MM.1S (cell line): ENCODE measurements at regions not wholly inside any gene's neighbourhood (a gene's known extent, or its start where the extent isn't known, plus 50 kb on each side); places are given as distances from the start of the nearest gene placed in this dataset.
"Not testable (repeated sequence)": the region's sequence is repeated elsewhere in the genome, so short reads cannot be mapped to it uniquely, and the experiment has no call there.

Source experiments
- DNase-seq: peaks from one replicate; pipeline ENCODE4 v3.0.0-alpha.2; 2015
- H2AFZ ChIP-seq: fragments of 300-600 bp; sonication (generic); 2 replicates; pipeline ENCODE4 v1.6.0; 2016; ENCODE audit warnings: antibody characterized with exemption, low read length
- H3F3A ChIP-seq: fragments of 300-600 bp; sonication (generic); 2 replicates; pipeline ENCODE4 v1.6.1; 2016; ENCODE audit warnings: mild to moderate bottlenecking, antibody characterized with exemption, low read length, moderate library complexity, mixed read lengths; ENCODE audit not compliant: insufficient read depth
- H3K27ac ChIP-seq: fragments of 300-600 bp; sonication (generic); 2 replicates; pipeline ENCODE4 v1.5.1; 2016; ENCODE audit warnings: mild to moderate bottlenecking, low read length
- H3K27me3 ChIP-seq: fragments of 300-600 bp; sonication (generic); replicated peaks from 2 replicates; pipeline ENCODE4 v1.6.0; 2016; ENCODE audit warnings: low read length; ENCODE audit not compliant: insufficient read depth
- H3K36me3 ChIP-seq: fragments of 300-600 bp; sonication (generic); replicated peaks from 2 replicates; pipeline ENCODE4 v1.6.1; 2016; ENCODE audit warnings: mild to moderate bottlenecking, low read length, mixed read lengths; ENCODE audit not compliant: insufficient read depth
- H3K4me1 ChIP-seq: fragments of 300-600 bp; sonication (generic); 2 replicates; pipeline ENCODE4 v1.6.1; 2016; ENCODE audit warnings: low read length, mixed read lengths
- H3K4me2 ChIP-seq: fragments of 300-600 bp; sonication (generic); 2 replicates; pipeline ENCODE4 v1.6.0; 2016; ENCODE audit warnings: low read depth, low read length
- H3K4me3 ChIP-seq: fragments of 300-600 bp; sonication (generic); 2 replicates; pipeline ENCODE4 v1.5.1; 2016; ENCODE audit warnings: low read length, mixed read lengths
- H3K79me2 ChIP-seq: fragments of 300-600 bp; sonication (generic); 2 replicates; pipeline ENCODE4 v1.6.1; 2016; ENCODE audit warnings: mixed run types, low read length, mixed read lengths
- H3K9ac ChIP-seq: fragments of 300-600 bp; sonication (generic); 2 replicates; pipeline ENCODE4 v1.6.1; 2016; ENCODE audit warnings: low read length, mixed read lengths
- H3K9me2 ChIP-seq: fragments of 300-600 bp; sonication (generic); replicated peaks from 2 replicates; pipeline ENCODE4 v1.6.1; 2016; ENCODE audit warnings: mild to moderate bottlenecking, low read length, mixed read lengths; ENCODE audit not compliant: insufficient read depth
- H3K9me3 ChIP-seq: fragments of 300-600 bp; sonication (generic); replicated peaks from 2 replicates; pipeline ENCODE4 v1.6.1; 2016; ENCODE audit warnings: mild to moderate bottlenecking, low read length, mixed read lengths; ENCODE audit not compliant: insufficient read depth
- H4K20me1 ChIP-seq: fragments of 300-600 bp; sonication (generic); 2 replicates; pipeline ENCODE4 v1.6.1; 2016; ENCODE audit warnings: mild to moderate bottlenecking, low read length, moderate library complexity, mixed read lengths; ENCODE audit not compliant: insufficient read depth
- CTCF ChIP-seq: fragments of 300-600 bp; sonication (generic); IDR thresholded peaks from 2 replicates; pipeline ENCODE4 v1.5.1; 2016; ENCODE audit warnings: antibody characterized with exemption, low read length, mixed read lengths
- EZH2 ChIP-seq: fragments of 300-600 bp; sonication (generic); optimal IDR thresholded peaks from 2 replicates; pipeline ENCODE3; 2017; ENCODE audit warnings: low read depth, mild to moderate bottlenecking, antibody characterized with exemption, low read length, mixed read lengths
- EZH2phosphoT487 ChIP-seq: fragments of 300-600 bp; sonication (generic); IDR thresholded peaks from 2 replicates; pipeline ENCODE4 v1.6.1; 2018; ENCODE audit warnings: antibody characterized with exemption, low read length

- no peaks in the 10 kb centered on the region for H3K9me3 ChIP-seq
- H3K79me2 ChIP-seq, result no peaks in the 10 kb centered on the region
- no peak overlapping the region for H3K4me3 ChIP-seq
- H3K9ac ChIP-seq, result no peak overlapping the region
- no peaks in the 10 kb centered on the region for H3K9me2 ChIP-seq
- TF ChIP-seq EZH2, result no peak
- no peak for TF ChIP-seq EZH2phosphoT487
- TF ChIP-seq CTCF, result no peak
- H4K20me1 ChIP-seq, result no peaks in the 10 kb centered on the region
- H3F3A ChIP-seq, result no peaks in the 10 kb centered on the region
- no peak overlapping the region for H3K4me2 ChIP-seq
- no peak for DNase-seq
- H3K36me3 ChIP-seq, result no peaks in the 10 kb centered on the region
- no peak overlapping the region for H2AFZ ChIP-seq
- H3K4me1 ChIP-seq, result no peaks in the 10 kb centered on the region
- no peaks in the 10 kb centered on the region for H3K27me3 ChIP-seq
- H3K27ac ChIP-seq, result no peak overlapping the region
Measured at GRCh38 chr3:35292568-35292967, 346.8 kb upstream of the ARPP21 start.

- no peak overlapping the region for H3K9ac ChIP-seq
- no peaks in the 10 kb centered on the region for H3K9me3 ChIP-seq
- H3F3A ChIP-seq, result no peaks in the 10 kb centered on the region
- no peaks in the 10 kb centered on the region for H3K4me1 ChIP-seq
- no peak for DNase-seq
- no peak overlapping the region for H3K4me2 ChIP-seq
- no peaks in the 10 kb centered on the region for H3K79me2 ChIP-seq
- H3K36me3 ChIP-seq, result no peaks in the 10 kb centered on the region
- no peak overlapping the region for H2AFZ ChIP-seq
- no peaks in the 10 kb centered on the region for H3K9me2 ChIP-seq
- no peaks in the 10 kb centered on the region for H3K27me3 ChIP-seq
- no peak overlapping the region for H3K27ac ChIP-seq
- TF ChIP-seq EZH2phosphoT487 (no peak), EZH2 (no peak), CTCF (no peak)
- H4K20me1 ChIP-seq, result no peaks in the 10 kb centered on the region
- no peak overlapping the region for H3K4me3 ChIP-seq
Measured at GRCh38 chr3:35295906-35296305, 343.4 kb upstream of the ARPP21 start.

GRCh38 chr3:35296533-35296932 lies 342.8 kb upstream of the ARPP21 start:
- H3K9me2 ChIP-seq, result no peaks in the 10 kb centered on the region
- TF ChIP-seq CTCF (no peak), EZH2phosphoT487 (peak; percentile 92), EZH2 (no peak)
- no peaks in the 10 kb centered on the region for H3F3A ChIP-seq
- H4K20me1 ChIP-seq, result no peaks in the 10 kb centered on the region
- no peak overlapping the region for H3K27ac ChIP-seq
- no peak overlapping the region for H3K9ac ChIP-seq
- H3K9me3 ChIP-seq, result no peaks in the 10 kb centered on the region
- H3K36me3 ChIP-seq, result no peaks in the 10 kb centered on the region
- H3K79me2 ChIP-seq, result no peaks in the 10 kb centered on the region
- H3K4me2 ChIP-seq, result no peak overlapping the region
- DNase-seq, result peak; percentile 84
- no peaks in the 10 kb centered on the region for H3K4me1 ChIP-seq
- H3K4me3 ChIP-seq, result no peak overlapping the region
- no peak overlapping the region for H2AFZ ChIP-seq
- no peaks in the 10 kb centered on the region for H3K27me3 ChIP-seq

- H3K4me3 ChIP-seq, H3K27me3 ChIP-seq, H3K36me3 ChIP-seq, H3K4me1 ChIP-seq, H3K9me2 ChIP-seq, H3F3A ChIP-seq, H3K4me2 ChIP-seq, H3K27ac ChIP-seq, DNase-seq, H3K9ac ChIP-seq, H4K20me1 ChIP-seq, H2AFZ ChIP-seq, H3K9me3 ChIP-seq, H3K79me2 ChIP-seq: not testable (repeated sequence)
Measured at GRCh38 chr3:35296944-35297343, 342.4 kb upstream of the ARPP21 start.
